ENCODE measurements at regions not wholly inside any gene's neighbourhood (a gene's known extent, or its start where the extent isn't known, plus 50 kb on each side); places are given as distances from the start of the nearest gene placed in this dataset.
A peak's percentile ranks its signal among the peaks of the same experiment; 100 is the strongest.

DNA sequence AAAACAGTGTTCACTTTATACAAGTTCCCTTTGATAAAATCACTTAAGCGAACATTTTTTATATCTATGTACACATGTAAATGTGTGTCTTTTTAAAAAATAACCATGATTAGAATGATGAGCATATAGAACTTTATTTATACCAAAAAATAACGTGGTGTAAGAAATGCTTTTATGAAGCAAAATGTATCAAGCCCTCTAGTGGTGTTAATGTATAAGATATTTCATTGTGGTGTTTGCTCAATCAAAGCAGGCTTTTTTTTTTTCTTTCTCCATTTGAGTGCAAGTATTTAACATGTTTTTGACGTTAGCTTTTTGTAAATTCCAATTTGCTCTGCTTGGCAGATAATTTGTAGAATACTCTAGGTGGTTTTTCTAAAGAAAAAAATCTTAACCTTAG, 2092.4 kb upstream of the TENM3 start:
- TF ChIP-seq, protein P1, sequence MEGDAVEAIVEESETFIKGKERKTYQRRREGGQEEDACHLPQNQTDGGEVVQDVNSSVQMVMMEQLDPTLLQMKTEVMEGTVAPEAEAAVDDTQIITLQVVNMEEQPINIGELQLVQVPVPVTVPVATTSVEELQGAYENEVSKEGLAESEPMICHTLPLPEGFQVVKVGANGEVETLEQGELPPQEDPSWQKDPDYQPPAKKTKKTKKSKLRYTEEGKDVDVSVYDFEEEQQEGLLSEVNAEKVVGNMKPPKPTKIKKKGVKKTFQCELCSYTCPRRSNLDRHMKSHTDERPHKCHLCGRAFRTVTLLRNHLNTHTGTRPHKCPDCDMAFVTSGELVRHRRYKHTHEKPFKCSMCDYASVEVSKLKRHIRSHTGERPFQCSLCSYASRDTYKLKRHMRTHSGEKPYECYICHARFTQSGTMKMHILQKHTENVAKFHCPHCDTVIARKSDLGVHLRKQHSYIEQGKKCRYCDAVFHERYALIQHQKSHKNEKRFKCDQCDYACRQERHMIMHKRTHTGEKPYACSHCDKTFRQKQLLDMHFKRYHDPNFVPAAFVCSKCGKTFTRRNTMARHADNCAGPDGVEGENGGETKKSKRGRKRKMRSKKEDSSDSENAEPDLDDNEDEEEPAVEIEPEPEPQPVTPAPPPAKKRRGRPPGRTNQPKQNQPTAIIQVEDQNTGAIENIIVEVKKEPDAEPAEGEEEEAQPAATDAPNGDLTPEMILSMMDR (IDR thresholded peaks at IDR 0.05; ENCODE audit: borderline replicate concordance, extremely low read depth, low read length, poor library complexity, severe bottlenecking) = peak; percentile 47
- TF ChIP-seq EZH2 (IDR thresholded peaks at IDR 0.05; ENCODE audit: borderline replicate concordance, low read depth, low read length, severe bottlenecking) = no peak
